ENCODE measurements at regions not wholly inside any gene's neighbourhood (a gene's known extent, or its start where the extent isn't known, plus 50 kb on each side); places are given as distances from the start of the nearest gene placed in this dataset.
"Not testable (repeated sequence)": the region's sequence is repeated elsewhere in the genome, so short reads cannot be mapped to it uniquely, and the experiment has no call there.

- DNase-seq, result no peak
Measured at GRCh38 chr6:4677011-4677750, 99.0 kb upstream of the CDYL start.

GRCh38 chr6:4676016-4676415 lies 100.2 kb upstream of the CDYL start:
- no peak for DNase-seq

- DNase-seq, result no peak
Measured at GRCh38 chr6:4675121-4675520, 101.1 kb upstream of the CDYL start.

GRCh38 chr6:4673861-4674260 lies 102.3 kb upstream of the CDYL start:
- DNase-seq, result no peak

GRCh38 chr6:4672772-4673171 lies 103.4 kb upstream of the CDYL start:
- no peak for DNase-seq

- no peak for DNase-seq
Measured at GRCh38 chr6:4671587-4672115, 104.6 kb upstream of the CDYL start.

GRCh38 chr6:4670824-4671409 lies 105.3 kb upstream of the CDYL start:
- no peak for DNase-seq

GRCh38 chr6:4670290-4670689 lies 105.9 kb upstream of the CDYL start:
- no peak for DNase-seq

- DNase-seq, result no peak
Measured at GRCh38 chr6:4668271-4669179, 107.7 kb upstream of the CDYL start.

GRCh38 chr6:4667591-4667990 lies 108.6 kb upstream of the CDYL start:
- no peak for DNase-seq

GRCh38 chr6:4666886-4667513 lies 109.2 kb upstream of the CDYL start:
- DNase-seq, result no peak

GRCh38 chr6:4665489-4666417 lies 110.5 kb upstream of the CDYL start:
- DNase-seq, result no peak

GRCh38 chr6:4664911-4665310 lies 111.3 kb upstream of the CDYL start:
- DNase-seq, result no peak

GRCh38 chr6:4664117-4664626 lies 112.0 kb upstream of the CDYL start:
- no peak for DNase-seq

- DNase-seq, result no peak
Measured at GRCh38 chr6:4662886-4663285, 113.3 kb upstream of the CDYL start.

- DNase-seq, result no peak
Measured at GRCh38 chr6:4661391-4661790, 114.8 kb upstream of the CDYL start.

GRCh38 chr6:4660377-4661321 lies 115.6 kb upstream of the CDYL start:
- no peak for DNase-seq

GRCh38 chr6:4659719-4660118 lies 116.5 kb upstream of the CDYL start:
- DNase-seq, result not testable (repeated sequence)

GRCh38 chr6:4658486-4658885 lies 117.7 kb upstream of the CDYL start:
- no peak for DNase-seq

- no peak for DNase-seq
Measured at GRCh38 chr6:4656106-4656505, 120.1 kb upstream of the CDYL start.

Data from T-helper 2 cell (primary cell).